ENCODE measurements at regions not wholly inside any gene's neighbourhood (a gene's known extent, or its start where the extent isn't known, plus 50 kb on each side); places are given as distances from the start of the nearest gene placed in this dataset.

- Histone ChIP-seq H3K9me3 (no peaks in the 10 kb centered on the region), H3K27ac (no peak overlapping the region), H3K27me3 (no peaks in the 10 kb centered on the region), H3K4me1 (no peaks in the 10 kb centered on the region), H3K36me3 (no peaks in the 10 kb centered on the region), H3K4me3 (no peak overlapping the region)
- no peak for DNase-seq
- no peak for TF ChIP-seq CTCF (IDR thresholded peaks at IDR 0.05)
- intact Hi-C loops (cut with DNase I; ENCODE audit: low total_unique reads), result no loop called here
These were observed 254.5 kb downstream of the ELAVL2 start for GRCh38 chr9:23571414-23572104.

- H3K4me3 ChIP-seq, result no peak overlapping the region
- H3K27me3 ChIP-seq, result no peaks in the 10 kb centered on the region
- TF ChIP-seq CTCF (IDR thresholded peaks at IDR 0.05), result no peak
- intact Hi-C loops (cut with DNase I; ENCODE audit: low total_unique reads), result no loop called here
- H3K4me1 ChIP-seq, result no peaks in the 10 kb centered on the region
- H3K9me3 ChIP-seq, result no peaks in the 10 kb centered on the region
- no peak for DNase-seq
- H3K27ac ChIP-seq, result no peak overlapping the region
- no peaks in the 10 kb centered on the region for H3K36me3 ChIP-seq
These were observed 252.2 kb downstream of the ELAVL2 start for GRCh38 chr9:23573800-23574199.

GRCh38 chr9:23577611-23578010 lies 248.4 kb downstream of the ELAVL2 start:
- no peak overlapping the region for H3K27ac ChIP-seq
- no peaks in the 10 kb centered on the region for H3K36me3 ChIP-seq
- no peaks in the 10 kb centered on the region for H3K4me1 ChIP-seq
- no peak overlapping the region for H3K4me3 ChIP-seq
- intact Hi-C loops (cut with DNase I; ENCODE audit: low total_unique reads), result no loop called here
- no peaks in the 10 kb centered on the region for H3K27me3 ChIP-seq
- no peaks in the 10 kb centered on the region for H3K9me3 ChIP-seq
- no peak for TF ChIP-seq CTCF (IDR thresholded peaks at IDR 0.05)
- DNase-seq, result no peak

- Histone ChIP-seq H3K27me3 (no peaks in the 10 kb centered on the region), H3K27ac (no peak overlapping the region), H3K9me3 (no peaks in the 10 kb centered on the region), H3K4me3 (no peak overlapping the region), H3K4me1 (peaks cover 0 to 2% (median under 1%) of the 10 kb centered on the region in 4 donors), H3K36me3 (no peaks in the 10 kb centered on the region)
- intact Hi-C loops (cut with DNase I; ENCODE audit: low total_unique reads), result no loop called here
- DNase-seq, result no peak
- no peak for TF ChIP-seq CTCF (IDR thresholded peaks at IDR 0.05)
These were observed 244.1 kb downstream of the ELAVL2 start for GRCh38 chr9:23581931-23582330.

- Histone ChIP-seq H3K9me3 (no peaks in the 10 kb centered on the region), H3K27me3 (no peaks in the 10 kb centered on the region), H3K36me3 (no peaks in the 10 kb centered on the region), H3K27ac (no peak overlapping the region), H3K4me3 (no peak overlapping the region), H3K4me1 (peaks cover 0 to 12% (median 5%) of the 10 kb centered on the region in 4 donors)
- DNase-seq, result no peak
- no peak for TF ChIP-seq CTCF (IDR thresholded peaks at IDR 0.05)
- intact Hi-C loops (cut with DNase I; ENCODE audit: low total_unique reads), result no loop called here
These were observed 243.2 kb downstream of the ELAVL2 start for GRCh38 chr9:23582836-23583235.

GRCh38 chr9:23586906-23587305 lies 239.1 kb downstream of the ELAVL2 start:
- Histone ChIP-seq H3K27me3 (no peaks in the 10 kb centered on the region), H3K36me3 (no peaks in the 10 kb centered on the region), H3K4me3 (no peak overlapping the region), H3K9me3 (no peaks in the 10 kb centered on the region), H3K27ac (no peak overlapping the region), H3K4me1 (peaks cover 0 to 25% (median 7%) of the 10 kb centered on the region in 4 donors)
- no peak for TF ChIP-seq CTCF (IDR thresholded peaks at IDR 0.05)
- intact Hi-C loops (cut with DNase I; ENCODE audit: low total_unique reads), result no loop called here
- no peak for DNase-seq
